Ishikawa (cell line): ENCODE measurements at regions not wholly inside any gene's neighbourhood (a gene's known extent, or its start where the extent isn't known, plus 50 kb on each side); places are given as distances from the start of the nearest gene placed in this dataset.

ENCODE experiments used
- CEBPB ChIP-seq: IDR thresholded peaks from 2 replicates; pipeline ENCODE4 v1.6.1; 2012
- EP300 ChIP-seq: IDR thresholded peaks from 2 replicates; pipeline ENCODE4 v1.6.1; 2012; ENCODE audit warnings: borderline replicate concordance
- FOXM1 ChIP-seq: IDR thresholded peaks from 2 replicates; pipeline ENCODE4 v1.6.1; 2012; ENCODE audit warnings: low read depth, borderline replicate concordance
- RAD21 ChIP-seq: IDR thresholded peaks from 2 replicates; pipeline ENCODE4 v1.6.1; 2012; ENCODE audit warnings: low read depth
- TAF1 ChIP-seq: IDR thresholded peaks from 2 replicates; pipeline ENCODE4 v1.6.1; 2012; ENCODE audit warnings: low read depth, mild to moderate bottlenecking
- TEAD4 ChIP-seq: IDR thresholded peaks from 2 replicates; pipeline ENCODE4 v1.6.1; 2012
- YY1 ChIP-seq: IDR thresholded peaks from 2 replicates; pipeline ENCODE4 v1.6.1; 2012; ENCODE audit warnings: low read depth
- TF ChIP-seq, protein P1 (sequence below): IDR thresholded peaks from 2 replicates; pipeline ENCODE4 v1.6.1; 2012; ENCODE audit warnings: low read depth, mild to moderate bottlenecking
- TF ChIP-seq, protein P2 (sequence below): IDR thresholded peaks from 2 replicates; pipeline ENCODE4 v1.6.1; 2012

DNA sequence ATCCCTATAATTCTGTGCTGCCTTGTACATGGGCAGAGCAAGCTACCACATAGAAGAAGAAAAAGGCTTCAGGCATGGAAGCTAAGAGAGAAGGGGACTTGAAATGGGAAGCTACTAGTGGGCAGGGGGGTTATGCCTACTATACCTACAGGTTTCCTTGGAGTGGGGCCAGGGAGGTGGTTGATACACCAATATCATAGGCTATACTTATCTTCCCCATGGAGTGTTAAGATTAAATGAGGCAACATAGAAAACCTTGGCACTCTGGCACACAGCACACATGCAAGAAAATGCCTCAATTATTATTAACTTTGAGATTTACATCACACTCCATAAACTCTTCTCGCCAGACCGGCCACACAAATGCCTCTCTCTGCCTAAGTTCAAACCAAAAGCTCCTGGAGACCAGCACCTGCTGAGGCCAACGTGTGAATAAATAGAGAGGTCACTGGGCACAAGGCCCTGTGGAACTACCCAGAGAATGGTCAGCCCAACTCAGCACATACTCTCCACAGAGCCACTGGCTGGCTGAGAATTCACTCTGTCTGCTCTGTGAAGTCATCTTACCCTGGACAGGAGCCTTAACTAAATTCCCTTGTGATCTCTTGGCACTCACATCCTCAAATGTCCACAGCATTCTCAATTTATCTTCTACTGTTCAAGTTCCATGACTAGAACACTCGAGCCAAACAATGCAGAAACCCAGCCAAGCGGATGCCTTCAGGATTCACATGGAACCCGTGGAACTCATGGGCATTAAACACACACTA is 498.7 kb downstream of the BCL11A start:
- TF ChIP-seq EP300 (no peak), YY1 (no peak), CEBPB (no peak), RAD21 (no peak), TAF1 (no peak), TEAD4 (no peak), FOXM1 (no peak)
- TF ChIP-seq, protein P1, sequence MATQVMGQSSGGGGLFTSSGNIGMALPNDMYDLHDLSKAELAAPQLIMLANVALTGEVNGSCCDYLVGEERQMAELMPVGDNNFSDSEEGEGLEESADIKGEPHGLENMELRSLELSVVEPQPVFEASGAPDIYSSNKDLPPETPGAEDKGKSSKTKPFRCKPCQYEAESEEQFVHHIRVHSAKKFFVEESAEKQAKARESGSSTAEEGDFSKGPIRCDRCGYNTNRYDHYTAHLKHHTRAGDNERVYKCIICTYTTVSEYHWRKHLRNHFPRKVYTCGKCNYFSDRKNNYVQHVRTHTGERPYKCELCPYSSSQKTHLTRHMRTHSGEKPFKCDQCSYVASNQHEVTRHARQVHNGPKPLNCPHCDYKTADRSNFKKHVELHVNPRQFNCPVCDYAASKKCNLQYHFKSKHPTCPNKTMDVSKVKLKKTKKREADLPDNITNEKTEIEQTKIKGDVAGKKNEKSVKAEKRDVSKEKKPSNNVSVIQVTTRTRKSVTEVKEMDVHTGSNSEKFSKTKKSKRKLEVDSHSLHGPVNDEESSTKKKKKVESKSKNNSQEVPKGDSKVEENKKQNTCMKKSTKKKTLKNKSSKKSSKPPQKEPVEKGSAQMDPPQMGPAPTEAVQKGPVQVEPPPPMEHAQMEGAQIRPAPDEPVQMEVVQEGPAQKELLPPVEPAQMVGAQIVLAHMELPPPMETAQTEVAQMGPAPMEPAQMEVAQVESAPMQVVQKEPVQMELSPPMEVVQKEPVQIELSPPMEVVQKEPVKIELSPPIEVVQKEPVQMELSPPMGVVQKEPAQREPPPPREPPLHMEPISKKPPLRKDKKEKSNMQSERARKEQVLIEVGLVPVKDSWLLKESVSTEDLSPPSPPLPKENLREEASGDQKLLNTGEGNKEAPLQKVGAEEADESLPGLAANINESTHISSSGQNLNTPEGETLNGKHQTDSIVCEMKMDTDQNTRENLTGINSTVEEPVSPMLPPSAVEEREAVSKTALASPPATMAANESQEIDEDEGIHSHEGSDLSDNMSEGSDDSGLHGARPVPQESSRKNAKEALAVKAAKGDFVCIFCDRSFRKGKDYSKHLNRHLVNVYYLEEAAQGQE = no peak
- TF ChIP-seq, protein P2, sequence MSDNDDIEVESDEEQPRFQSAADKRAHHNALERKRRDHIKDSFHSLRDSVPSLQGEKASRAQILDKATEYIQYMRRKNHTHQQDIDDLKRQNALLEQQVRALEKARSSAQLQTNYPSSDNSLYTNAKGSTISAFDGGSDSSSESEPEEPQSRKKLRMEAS = no peak
